ENCODE measurements at regions not wholly inside any gene's neighbourhood (a gene's known extent, or its start where the extent isn't known, plus 50 kb on each side); places are given as distances from the start of the nearest gene placed in this dataset.

- DNase-seq = no peak
Measured at GRCh38 chr13:78845656-78846365, 186.9 kb upstream of the OBI1 start.

- DNase-seq = no peak
Measured at GRCh38 chr13:78844106-78844505, 185.2 kb upstream of the OBI1 start.

- DNase-seq = no peak
Measured at GRCh38 chr13:78841358-78841963, 182.5 kb upstream of the OBI1 start.

- DNase-seq = no peak
Measured at GRCh38 chr13:78836238-78836784, 177.4 kb upstream of the OBI1 start.

GRCh38 chr13:78832461-78832860 lies 173.5 kb upstream of the OBI1 start:
- no peak for DNase-seq

- no peak for DNase-seq
Measured at GRCh38 chr13:78830508-78830907, 171.6 kb upstream of the OBI1 start.

GRCh38 chr13:78829821-78830220 lies 170.9 kb upstream of the OBI1 start:
- DNase-seq = no peak

GRCh38 chr13:78827471-78827870 lies 168.5 kb upstream of the OBI1 start:
- DNase-seq = no peak

GRCh38 chr13:78826936-78827335 lies 168.0 kb upstream of the OBI1 start:
- no peak for DNase-seq

GRCh38 chr13:78826312-78826711 lies 167.4 kb upstream of the OBI1 start:
- DNase-seq = no peak

- DNase-seq = no peak
Measured at GRCh38 chr13:78820541-78820940, 161.6 kb upstream of the OBI1 start.

- no peak for DNase-seq
Measured at GRCh38 chr13:78816592-78816991, 157.6 kb upstream of the OBI1 start.

- DNase-seq = no peak
Measured at GRCh38 chr13:78816154-78816553, 157.2 kb upstream of the OBI1 start.

- DNase-seq = no peak
Measured at GRCh38 chr13:78806457-78806856, 147.5 kb upstream of the OBI1 start.

GRCh38 chr13:78802912-78803311 lies 144.0 kb upstream of the OBI1 start:
- DNase-seq = no peak

- no peak for DNase-seq
Measured at GRCh38 chr13:78787190-78787589, 128.2 kb upstream of the OBI1 start.

GRCh38 chr13:78786459-78786858 lies 127.5 kb upstream of the OBI1 start:
- DNase-seq = no peak

- no peak for DNase-seq
Measured at GRCh38 chr13:78785764-78786163, 126.8 kb upstream of the OBI1 start.

- DNase-seq = no peak
Measured at GRCh38 chr13:78784014-78784750, 125.2 kb upstream of the OBI1 start.

GRCh38 chr13:78780708-78781107 lies 121.8 kb upstream of the OBI1 start:
- DNase-seq = no peak

- DNase-seq = no peak
Measured at GRCh38 chr13:78779608-78780007, 120.7 kb upstream of the OBI1 start.

- DNase-seq = no peak
Measured at GRCh38 chr13:78777976-78778375, 119.0 kb upstream of the OBI1 start.

GRCh38 chr13:78777396-78777795 lies 118.4 kb upstream of the OBI1 start:
- no peak for DNase-seq

GRCh38 chr13:78772933-78773332 lies 114.0 kb upstream of the OBI1 start:
- no peak for DNase-seq

All from amniotic stem cell (primary cell).